Stimulated activated CD8-positive, alpha-beta memory T cell treated with anti-CD3 and anti-CD28 coated beads, Interleukin-15, amount 100 ng/mL, for 48 hours (primary cell): ENCODE measurements at regions not wholly inside any gene's neighbourhood (a gene's known extent, or its start where the extent isn't known, plus 50 kb on each side); places are given as distances from the start of the nearest gene placed in this dataset.

ENCODE experiments used
- DNase-seq, 2 donors: peaks; one replicate each; pipeline ENCODE4 v3.0.0-alpha.2; 2020; ENCODE audit warnings: low read depth in 2 of 2

DNA sequence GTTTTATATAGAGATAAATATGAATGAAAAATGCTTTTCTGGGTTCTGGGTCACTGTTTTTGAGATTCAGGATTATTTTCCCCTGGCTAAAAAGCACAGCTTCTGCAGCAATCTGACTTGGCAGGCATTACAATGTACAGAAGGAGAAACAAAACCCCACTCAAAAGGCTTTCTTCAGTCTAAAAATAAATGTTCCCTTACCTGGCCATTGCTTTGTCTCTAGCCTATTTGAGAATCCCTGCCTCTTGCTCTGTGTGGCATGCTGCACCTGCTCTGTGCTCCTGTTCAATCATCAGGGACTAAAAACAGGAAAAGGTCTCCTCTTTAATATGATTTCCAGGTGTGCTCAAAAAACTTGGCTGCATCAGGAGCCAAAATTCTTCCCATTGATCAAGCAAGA, 187.4 kb upstream of the STAC start:
- no peak for DNase-seq

DNA sequence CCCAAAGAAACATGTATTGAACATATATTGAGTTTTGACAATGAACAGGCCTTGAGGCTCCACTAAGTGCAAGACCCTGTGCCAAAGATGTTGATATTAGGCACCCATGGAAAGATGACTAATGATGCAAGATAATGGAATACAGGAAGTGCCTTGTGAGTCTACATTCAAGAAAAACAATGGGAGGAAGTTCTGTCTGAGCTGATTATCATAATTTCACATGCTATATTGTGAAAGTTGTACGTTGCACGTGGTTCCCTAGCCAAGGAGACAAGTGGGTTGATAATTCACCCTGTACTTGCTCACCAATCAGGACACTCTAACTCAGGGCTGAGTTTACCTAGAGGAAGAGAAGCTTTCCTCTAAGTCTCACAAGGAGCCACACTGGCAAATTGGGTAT, 186.9 kb upstream of the STAC start:
- no peak for DNase-seq

DNA sequence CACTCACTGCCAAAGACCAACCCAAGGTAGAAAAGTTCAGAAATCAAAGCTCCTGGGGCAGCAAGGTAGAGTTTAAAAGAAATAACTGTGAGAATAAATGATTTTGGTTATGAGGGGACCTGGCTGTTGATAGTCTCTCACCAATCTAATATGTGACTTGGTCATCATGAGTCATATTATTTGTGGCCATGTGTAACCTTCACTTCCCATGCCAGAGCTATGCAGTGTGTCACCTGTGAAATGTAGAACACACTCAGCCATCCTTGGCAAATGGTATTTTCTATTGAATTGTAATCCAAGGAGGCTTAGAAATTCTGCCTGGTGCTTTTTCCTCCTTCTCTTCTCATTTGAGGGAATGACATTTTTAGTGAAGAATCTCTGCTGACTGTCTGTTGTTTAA, 184.2 kb upstream of the STAC start:
- no peak for DNase-seq

DNA sequence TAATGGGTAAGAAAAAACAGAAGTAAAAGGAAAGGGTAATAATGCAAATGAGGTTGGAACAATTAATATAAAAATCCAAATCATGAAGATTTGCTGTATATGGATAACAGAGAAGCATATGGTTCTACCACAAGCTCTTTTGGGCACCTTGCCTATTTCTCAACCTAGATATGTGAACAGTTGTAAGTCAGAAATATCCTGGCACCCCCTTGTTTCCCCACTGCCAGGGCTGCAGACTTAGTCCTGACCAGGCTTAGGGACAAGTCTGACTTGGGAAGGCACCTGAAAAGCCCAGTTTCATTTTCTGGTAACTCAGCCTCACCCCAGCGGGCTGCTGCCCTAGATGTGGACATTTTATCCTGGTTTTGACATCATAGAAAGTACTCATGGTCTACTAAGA, 183.2 kb upstream of the STAC start:
- no peak for DNase-seq

DNA sequence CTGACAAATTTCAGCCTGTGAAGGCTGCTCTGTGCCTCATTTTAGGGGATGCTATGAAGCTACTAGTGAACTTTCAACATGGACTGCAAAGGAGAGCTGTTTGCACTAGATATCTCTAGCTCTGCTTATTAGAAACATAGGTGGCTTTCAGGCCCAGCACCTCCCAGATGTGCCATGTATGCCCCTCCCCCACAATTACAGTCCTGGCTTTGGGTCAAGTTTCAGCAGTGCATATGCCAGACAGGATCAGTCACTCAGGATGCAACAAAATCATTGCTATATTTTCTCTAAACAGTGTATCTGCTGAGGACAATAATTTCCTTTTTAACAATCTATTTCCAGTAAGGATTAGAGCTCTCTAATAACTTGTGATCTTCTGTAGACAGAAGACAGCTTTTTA, 178.8 kb upstream of the STAC start:
- no peak for DNase-seq

GRCh38 chr3:36206956-36207580, 173.2 kb upstream of the STAC start:
- no peak for DNase-seq

GRCh38 chr3:36210840-36211651, 169.3 kb upstream of the STAC start:
- DNase-seq: no peak

DNA sequence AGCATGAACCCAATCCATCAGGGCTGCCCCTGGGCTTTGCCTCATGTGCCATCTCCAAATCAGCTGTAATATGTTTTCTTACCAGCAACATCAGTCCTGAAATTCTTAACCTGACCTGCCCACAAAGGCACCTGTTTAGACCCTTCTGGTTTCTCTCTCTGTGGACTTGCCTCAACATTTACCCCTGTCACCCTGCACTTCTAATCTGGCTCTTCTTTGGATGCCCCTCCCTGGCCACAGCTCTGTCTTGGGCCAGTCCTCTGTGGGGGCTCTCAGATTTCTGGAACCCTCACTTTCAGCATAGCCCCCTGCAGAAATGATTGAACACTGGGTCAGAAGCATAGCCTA, 168.7 kb upstream of the STAC start:
- DNase-seq: no peak

DNA sequence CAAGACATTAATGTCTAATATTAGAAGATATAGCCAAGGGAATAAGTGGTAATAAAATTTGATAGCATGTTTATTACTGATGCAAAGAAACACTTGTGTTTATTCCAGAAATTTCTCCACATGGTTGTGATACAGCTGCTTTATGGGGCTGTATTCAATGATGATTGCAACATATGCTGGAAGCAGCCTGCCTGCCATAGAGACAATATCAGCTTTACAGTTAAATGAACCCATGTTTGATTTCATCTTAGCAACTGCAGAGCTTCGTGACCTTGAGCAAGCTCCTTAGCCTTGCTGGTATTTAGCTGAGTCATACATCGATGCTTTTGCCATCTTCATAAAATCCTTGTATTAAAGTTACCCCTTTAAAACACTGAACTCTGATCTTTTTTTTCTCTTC, 168.1 kb upstream of the STAC start:
- DNase-seq: no peak

GRCh38 chr3:36214460-36214859, 165.8 kb upstream of the STAC start:
- DNase-seq: no peak

- no peak for DNase-seq
Observed at GRCh38 chr3:36215241-36215640, 165.1 kb upstream of the STAC start.

GRCh38 chr3:36219398-36219797, 160.9 kb upstream of the STAC start:
- DNase-seq: no peak

DNA sequence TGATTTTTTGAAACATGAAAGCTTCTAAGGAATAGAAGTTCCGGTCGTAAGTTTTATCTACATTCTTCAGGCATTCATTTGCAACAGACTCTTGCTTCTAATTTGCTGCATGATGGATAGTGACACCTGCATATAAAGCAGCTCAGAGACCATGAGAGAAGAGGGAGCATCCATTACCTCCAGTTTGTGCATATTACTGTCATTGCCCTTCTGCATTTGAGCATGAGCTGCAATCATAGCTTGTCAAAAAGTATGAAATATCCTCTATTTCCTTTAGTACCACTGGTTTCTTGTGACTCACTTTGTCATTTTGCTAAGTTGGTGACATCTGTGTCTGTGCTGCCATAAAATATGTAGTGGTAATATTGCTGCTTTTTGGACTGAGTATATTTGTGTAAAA, 160.1 kb upstream of the STAC start:
- DNase-seq: no peak

DNA sequence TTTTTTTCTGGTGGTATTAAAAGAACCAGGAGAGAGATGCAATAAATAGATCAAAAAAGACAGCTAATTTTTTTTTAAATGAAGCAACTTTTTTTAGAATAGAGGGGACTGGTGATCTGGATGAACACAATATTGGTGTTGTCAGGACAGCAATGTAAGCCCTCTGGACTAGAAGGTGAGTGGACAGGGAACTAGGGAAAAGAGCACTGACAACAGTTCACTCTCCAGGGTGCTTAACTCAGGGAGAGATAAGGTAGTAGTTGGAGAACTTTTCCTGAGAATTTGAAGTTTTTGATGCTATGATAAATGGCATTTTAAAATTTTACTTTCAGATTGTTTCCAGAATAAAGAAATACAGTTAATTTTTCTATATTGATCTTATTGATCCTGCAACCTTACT, 158.3 kb upstream of the STAC start:
- DNase-seq: no peak

DNA sequence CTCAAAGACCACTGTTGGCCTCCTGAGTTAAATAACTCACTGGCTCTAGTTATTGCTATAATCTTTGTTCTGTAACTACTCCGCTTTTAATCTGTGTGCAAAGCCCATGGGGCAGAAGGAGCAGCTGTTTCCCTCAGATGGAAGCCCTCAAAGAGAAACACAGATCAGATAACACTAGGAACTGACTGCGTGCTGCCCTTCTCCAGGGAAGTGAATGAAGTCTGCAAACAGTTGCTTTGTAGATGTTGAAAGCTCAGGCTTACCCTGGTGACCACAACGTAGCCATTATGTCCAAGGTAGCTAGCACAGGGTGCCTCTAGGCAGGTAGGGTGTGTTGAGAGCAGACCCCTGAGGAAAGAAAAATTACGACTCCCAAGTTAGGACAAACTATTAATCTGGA, 152.3 kb upstream of the STAC start:
- no peak for DNase-seq

DNA sequence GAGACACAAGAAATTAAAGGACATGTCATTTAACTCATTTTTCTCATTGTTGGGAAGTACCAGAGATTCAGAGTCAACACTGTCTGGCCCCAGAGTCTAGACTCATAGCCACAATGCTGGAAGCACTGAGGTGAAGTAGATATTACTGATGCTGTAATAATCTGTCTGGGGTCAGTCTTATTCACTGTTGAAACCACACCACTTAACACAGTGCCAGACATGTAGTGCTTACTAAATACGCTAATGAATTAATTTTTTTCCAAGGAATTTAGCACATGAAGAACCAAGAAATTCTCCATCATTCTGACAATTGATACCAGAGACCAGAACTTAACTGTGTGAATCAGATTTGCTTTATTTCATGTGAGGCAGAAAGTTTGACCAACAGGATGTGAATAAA, 150.8 kb upstream of the STAC start:
- no peak for DNase-seq

DNA sequence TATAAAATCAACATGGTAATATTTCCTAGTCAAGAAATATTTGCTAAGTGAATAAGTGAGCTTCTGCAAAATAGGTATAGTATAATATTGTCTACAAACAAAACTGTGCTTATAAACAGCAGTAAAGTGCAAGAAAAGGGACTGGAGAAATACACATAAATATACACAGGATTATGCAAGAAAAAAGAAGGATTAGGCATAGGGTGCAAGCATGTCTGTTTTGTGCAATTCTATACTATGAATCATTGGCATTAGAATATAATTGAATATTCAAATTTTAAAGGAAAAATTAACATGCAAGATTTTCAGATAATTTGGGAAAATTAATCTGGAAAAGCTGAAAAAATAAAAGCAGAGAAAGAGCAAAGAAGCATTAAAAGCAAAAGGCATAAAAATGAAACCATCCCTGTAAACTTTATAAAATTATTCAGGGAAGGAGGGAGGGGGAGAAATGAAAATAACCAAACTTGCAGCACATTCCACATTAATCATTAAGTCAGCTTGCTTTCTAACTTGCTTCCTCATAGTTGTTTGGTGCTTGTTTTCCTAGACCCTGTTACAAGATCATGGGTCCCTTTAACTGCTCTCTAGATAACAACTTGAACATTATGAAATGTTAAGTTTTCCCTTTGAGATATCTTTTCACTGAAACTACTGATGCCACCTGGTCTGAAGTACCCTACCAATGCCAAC, 147.4 kb upstream of the STAC start:
- no peak for DNase-seq

DNA sequence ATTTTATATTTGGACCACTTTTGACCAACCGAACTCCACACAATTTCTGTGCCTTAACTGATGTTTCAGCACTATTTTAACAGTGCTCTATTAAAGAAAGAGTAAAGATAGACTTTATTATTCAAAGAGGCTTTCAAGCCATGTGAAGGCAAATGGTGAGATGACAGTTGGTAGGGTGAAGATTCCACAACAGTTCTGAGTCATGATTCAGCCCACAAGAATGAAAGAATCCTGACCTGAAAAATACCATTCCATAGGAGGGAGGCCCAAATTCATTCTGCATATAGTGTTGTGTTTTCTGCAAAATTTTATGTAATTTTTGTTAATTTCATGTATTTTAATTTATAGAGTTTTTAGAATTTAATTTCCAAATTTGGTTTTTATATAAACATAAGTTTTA, 135.6 kb upstream of the STAC start:
- DNase-seq: no peak

- no peak for DNase-seq
Observed at GRCh38 chr3:36248374-36248773, 131.9 kb upstream of the STAC start.

DNA sequence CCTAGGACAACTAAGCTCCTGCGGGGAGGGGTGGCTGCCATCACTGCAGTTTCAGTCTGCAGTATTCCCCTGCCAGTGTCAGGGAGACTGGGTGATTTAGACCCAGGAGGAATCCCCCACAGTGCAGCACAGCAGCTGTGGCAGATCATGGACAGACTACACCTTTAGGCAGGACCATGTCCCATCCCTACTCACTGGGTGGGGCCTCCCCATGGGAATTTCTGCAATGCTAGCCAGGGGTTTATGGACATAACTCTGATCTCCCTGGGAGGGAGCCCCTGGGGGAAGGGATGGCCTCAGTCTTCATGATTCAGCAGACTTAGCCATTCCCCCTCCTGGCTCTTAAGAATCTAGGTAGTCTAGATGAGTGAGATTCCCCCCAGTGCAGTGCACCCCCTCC, 130.1 kb upstream of the STAC start:
- DNase-seq: no peak

DNA sequence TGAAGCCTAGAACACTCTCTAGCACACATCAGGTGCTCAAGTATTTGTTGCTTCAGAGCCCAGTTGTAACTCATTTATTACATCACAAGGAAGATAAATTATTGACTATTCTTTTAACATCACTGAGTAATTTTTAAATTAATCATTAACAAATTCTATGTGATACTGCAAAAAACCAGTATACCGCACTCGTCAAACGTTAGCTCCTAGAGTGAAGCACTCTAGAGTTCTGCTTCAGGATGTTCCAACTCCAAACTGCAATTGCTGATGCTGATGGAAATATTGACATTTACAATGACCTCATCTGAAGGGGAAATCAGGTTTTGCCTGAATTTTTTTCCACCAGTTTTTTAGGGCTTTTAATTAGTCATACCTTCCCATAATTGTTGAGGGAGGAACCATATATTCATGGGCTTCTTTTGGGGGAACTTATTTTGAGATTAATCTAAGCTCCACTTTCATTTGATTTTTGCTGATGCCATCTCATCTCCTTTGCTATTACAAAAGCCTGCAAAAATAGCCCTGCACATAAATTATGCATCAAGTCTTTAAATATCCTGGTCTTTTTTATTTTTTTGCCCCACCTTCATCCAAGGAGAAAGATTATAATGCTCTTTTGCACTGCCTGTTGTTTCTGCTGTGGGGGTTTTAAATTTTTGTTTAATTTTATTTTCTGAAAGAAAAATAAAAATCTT, 123.0 kb upstream of the STAC start:
- no peak for DNase-seq

- no peak for DNase-seq
Observed at GRCh38 chr3:36258421-36258820, 121.9 kb upstream of the STAC start.

DNA sequence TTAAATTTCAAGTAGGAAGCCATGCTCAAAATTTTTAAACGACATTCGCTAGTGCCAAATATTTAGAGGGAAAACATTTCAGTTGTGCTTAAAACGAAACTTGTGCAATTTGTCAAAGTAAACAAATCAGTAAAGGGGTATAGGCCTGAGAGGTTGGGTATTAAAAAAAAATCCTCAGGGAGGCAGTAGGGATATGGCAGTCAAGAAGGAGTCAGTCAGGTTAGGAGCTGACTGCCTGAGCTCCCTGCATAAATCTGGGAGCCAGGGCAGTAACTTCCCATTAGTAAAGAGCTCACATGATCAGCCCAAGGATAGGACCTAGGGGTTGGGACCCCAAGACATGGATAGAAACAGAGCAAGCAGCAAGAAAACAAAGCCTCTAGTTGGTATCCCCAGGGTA, 120.7 kb upstream of the STAC start:
- no peak for DNase-seq
